Neural progenitor cell (in vitro differentiated cells): ENCODE measurements at regions not wholly inside any gene's neighbourhood (a gene's known extent, or its start where the extent isn't known, plus 50 kb on each side); places are given as distances from the start of the nearest gene placed in this dataset.
A peak's percentile ranks its signal among the peaks of the same experiment; 100 is the strongest.

Experiments
- DNase-seq: peaks from one replicate; pipeline ENCODE4 v3.0.0-alpha.2; 2016; ENCODE audit warnings: low spot score
- H2AFZ ChIP-seq: fragments of 200-600 bp; sonication (generic); replicated peaks from 2 replicates; pipeline ENCODE4 v1.6.1; 2016; ENCODE audit warnings: antibody characterized with exemption
- H3F3A ChIP-seq: fragments of 200-600 bp; sonication (generic); 2 replicates; pipeline ENCODE4 v1.6.1; 2016; ENCODE audit warnings: antibody characterized with exemption, low read depth
- H3K27ac ChIP-seq: fragments of 200-600 bp; sonication (generic); 2 replicates; pipeline ENCODE4 v1.5.1; 2016; ENCODE audit warnings: mild to moderate bottlenecking
- H3K27me3 ChIP-seq: fragments of 200-600 bp; sonication (generic); 2 replicates; pipeline ENCODE4 v1.6.1; 2016; ENCODE audit warnings: mild to moderate bottlenecking, moderate library complexity
- H3K36me3 ChIP-seq: fragments of 200-600 bp; sonication (generic); 2 replicates; pipeline ENCODE4 v1.5.1; 2016
- H3K4me1 ChIP-seq: fragments of 200-600 bp; sonication (generic); 2 replicates; pipeline ENCODE4 v1.6.1; 2016; ENCODE audit warnings: mixed run types
- H3K4me2 ChIP-seq: fragments of 200-600 bp; sonication (generic); 2 replicates; pipeline ENCODE4 v1.6.1; 2016
- H3K4me3 ChIP-seq: fragments of 200-600 bp; sonication (generic); 2 replicates; pipeline ENCODE4 v1.5.1; 2016
- H3K79me2 ChIP-seq: fragments of 200-600 bp; sonication (generic); 2 replicates; pipeline ENCODE4 v1.6.1; 2016; ENCODE audit warnings: low read depth
- H3K9ac ChIP-seq: fragments of 200-600 bp; sonication (generic); 2 replicates; pipeline ENCODE4 v1.6.1; 2016
- H3K9me3 ChIP-seq: fragments of 200-600 bp; sonication (generic); 2 replicates; pipeline ENCODE4 v1.5.1; 2016; ENCODE audit warnings: low read depth
- H4K20me1 ChIP-seq: fragments of 200-600 bp; sonication (generic); 2 replicates; pipeline ENCODE4 v1.6.1; 2016; ENCODE audit warnings: low read depth
- H3K27ac Mint-ChIP-seq: 3 replicates; pipeline ENCODE4 v1.8.0; 2021; ENCODE audit warnings: mixed read lengths
- H3K27me3 Mint-ChIP-seq: 2 replicates; pipeline ENCODE4 v1.8.0; 2022; ENCODE audit warnings: low read depth, mild to moderate bottlenecking, inconsistent platforms, moderate library complexity, mixed read lengths; ENCODE audit not compliant: insufficient read depth
- H3K36me3 Mint-ChIP-seq: 3 replicates; pipeline ENCODE4 v1.8.0; 2021; ENCODE audit warnings: mixed read lengths
- H3K4me1 Mint-ChIP-seq: 3 replicates; pipeline ENCODE4 v1.8.0; 2021; ENCODE audit warnings: mixed read lengths
- H3K4me3 Mint-ChIP-seq: 3 replicates; pipeline ENCODE4 v1.8.0; 2021; ENCODE audit warnings: mild to moderate bottlenecking, moderate library complexity, mixed read lengths
- H3K9me3 Mint-ChIP-seq: 3 replicates; pipeline ENCODE4 v1.8.0; 2020; ENCODE audit warnings: mixed read lengths
- CTCF ChIP-seq: fragments of 200-600 bp; sonication (generic); IDR thresholded peaks from 2 replicates; pipeline ENCODE4 v1.5.1; 2017; ENCODE audit warnings: antibody characterized with exemption, mild to moderate bottlenecking
- EZH2 ChIP-seq: fragments of 200-600 bp; sonication (generic); IDR thresholded peaks from 2 replicates; pipeline ENCODE4 v1.6.1; 2017; ENCODE audit warnings: antibody characterized with exemption, mild to moderate bottlenecking, moderate library complexity
- EZH2phosphoT487 ChIP-seq: fragments of 200-600 bp; sonication (generic); IDR thresholded peaks from 2 replicates; pipeline ENCODE4 v1.6.1; 2017; ENCODE audit warnings: antibody characterized with exemption

- no peak overlapping the region for H3K4me3 ChIP-seq
- H3K79me2 ChIP-seq = peaks cover 72% of the 10 kb centered on the region
- H2AFZ ChIP-seq = no peak overlapping the region
- H3K9ac ChIP-seq = no peak overlapping the region
- Mint-ChIP-seq H3K9me3 (no peaks in the 10 kb centered on the region), H3K27me3 (peaks cover 8% of the 10 kb centered on the region), H3K36me3 (no peaks in the 10 kb centered on the region), H3K4me1 (peaks cover 74% of the 10 kb centered on the region), H3K27ac (peak overlapping the region; percentile 87), H3K4me3 (peak overlapping the region; percentile 10)
- no peak overlapping the region for H3K4me2 ChIP-seq
- no peaks in the 10 kb centered on the region for H3K9me3 ChIP-seq
- peaks cover 38% of the 10 kb centered on the region for H3K4me1 ChIP-seq
- no peak for TF ChIP-seq EZH2phosphoT487
- no peak for TF ChIP-seq CTCF
- TF ChIP-seq EZH2 = no peak
- no peak overlapping the region for H3K27ac ChIP-seq
- no peaks in the 10 kb centered on the region for H3K36me3 ChIP-seq
- H3K27me3 ChIP-seq = no peaks in the 10 kb centered on the region
- peaks cover 91% of the 10 kb centered on the region for H4K20me1 ChIP-seq
- no peak for DNase-seq
- H3F3A ChIP-seq = peaks cover 5% of the 10 kb centered on the region
Measured at GRCh38 chr2:120885749-120886148, 150.1 kb downstream of the GLI2 start.

- Histone ChIP-seq H2AFZ (no peak overlapping the region), H3K27ac (no peak overlapping the region), H3K4me2 (no peak overlapping the region), H3K36me3 (no peaks in the 10 kb centered on the region), H3K4me3 (no peak overlapping the region), H4K20me1 (peaks cover 95% of the 10 kb centered on the region), H3K9me3 (no peaks in the 10 kb centered on the region), H3K79me2 (peaks cover 76% of the 10 kb centered on the region), H3K27me3 (no peaks in the 10 kb centered on the region), H3K9ac (no peak overlapping the region), H3K4me1 (peaks cover 47% of the 10 kb centered on the region), H3F3A (peaks cover 11% of the 10 kb centered on the region)
- peaks cover 80% of the 10 kb centered on the region for H3K4me1 Mint-ChIP-seq
- TF ChIP-seq EZH2 (no peak), CTCF (no peak), EZH2phosphoT487 (no peak)
- no peak overlapping the region for H3K4me3 Mint-ChIP-seq
- H3K36me3 Mint-ChIP-seq = no peaks in the 10 kb centered on the region
- no peak for DNase-seq
- peak overlapping the region; percentile 89 for H3K27ac Mint-ChIP-seq
- peaks cover 11% of the 10 kb centered on the region for H3K27me3 Mint-ChIP-seq
- H3K9me3 Mint-ChIP-seq = no peaks in the 10 kb centered on the region
Measured at GRCh38 chr2:120886534-120887319, 151.1 kb downstream of the GLI2 start.

GRCh38 chr2:120887320-120887697, 151.6 kb downstream of the GLI2 start:
- no peak overlapping the region for H2AFZ ChIP-seq
- peaks cover 11% of the 10 kb centered on the region for H3K27me3 Mint-ChIP-seq
- H3K4me3 Mint-ChIP-seq = peak overlapping the region; percentile 35
- peak overlapping the region; percentile 89 for H3K27ac Mint-ChIP-seq
- H3K4me2 ChIP-seq = no peak overlapping the region
- H3K79me2 ChIP-seq = peaks cover 74% of the 10 kb centered on the region
- no peak overlapping the region for H3K27ac ChIP-seq
- no peak overlapping the region for H3K4me3 ChIP-seq
- H3K9me3 ChIP-seq = no peaks in the 10 kb centered on the region
- no peak for TF ChIP-seq EZH2phosphoT487
- no peak for TF ChIP-seq EZH2
- no peak for TF ChIP-seq CTCF
- H3F3A ChIP-seq = peaks cover 16% of the 10 kb centered on the region
- no peaks in the 10 kb centered on the region for H3K36me3 ChIP-seq
- DNase-seq = no peak
- peaks cover 95% of the 10 kb centered on the region for H4K20me1 ChIP-seq
- no peaks in the 10 kb centered on the region for H3K9me3 Mint-ChIP-seq
- peaks cover 52% of the 10 kb centered on the region for H3K4me1 ChIP-seq
- H3K36me3 Mint-ChIP-seq = no peaks in the 10 kb centered on the region
- H3K27me3 ChIP-seq = no peaks in the 10 kb centered on the region
- H3K9ac ChIP-seq = no peak overlapping the region
- H3K4me1 Mint-ChIP-seq = peaks cover 84% of the 10 kb centered on the region
